Right lobe of liver (tissue), 6 donors: ENCODE measurements at regions not wholly inside any gene's neighbourhood (a gene's known extent, or its start where the extent isn't known, plus 50 kb on each side); places are given as distances from the start of the nearest gene placed in this dataset.
"Not testable (repeated sequence)": the region's sequence is repeated elsewhere in the genome, so short reads cannot be mapped to it uniquely, and the experiment has no call there.

Experiments used
- ATAC-seq, 4 donors: fragments of 200-7000 bp; cut with Tn5 transposase; one replicate each; pipeline ENCODE4 v1.9.1; 2020; ENCODE audit warnings: mild to moderate bottlenecking in 4 of 4, moderate library complexity in 4 of 4
- DNase-seq, 3 donors: peaks; one replicate each; pipeline ENCODE4 v3.0.0-alpha.2; 2020
- H3K27ac ChIP-seq, 3 donors: fragments of 200-600 bp; one replicate each; pipeline ENCODE4 v1.8.0; 2022
- H3K27me3 ChIP-seq, 2 donors: fragments of 200-600 bp; one replicate each; pipeline ENCODE4 v1.8.0; 2022
- H3K36me3 ChIP-seq, 4 donors: fragments of 200-600 bp; sonication (generic) in 1 of 4; one replicate each; pipeline versions ENCODE4 v1.5.1 to v1.8.0; 2017 to 2022; ENCODE audit warnings: control low read depth in 1 of 4
- H3K4me1 ChIP-seq, 4 donors: fragments of 200-600 bp; sonication (generic) in 1 of 4; one replicate each; pipeline versions ENCODE4 v1.5.1 to v1.8.0; 2017 to 2022; ENCODE audit warnings: control low read depth in 1 of 4
- H3K4me3 ChIP-seq, 3 donors: fragments of 200-600 bp; one replicate each; pipeline ENCODE4 v1.8.0; 2022
- H3K9me3 ChIP-seq, 4 donors: fragments of 200-600 bp; sonication (generic) in 1 of 4; one replicate each; pipeline versions ENCODE4 v1.5.1 to v1.8.0; 2017 to 2022; ENCODE audit warnings: control low read depth in 1 of 4
- POLR2A ChIP-seq: fragments of 450-650 bp; IDR thresholded peaks from one replicate; pipeline ENCODE4 v1.6.1; 2017; ENCODE audit warnings: antibody characterized with exemption, mild to moderate bottlenecking
- WGBS: methylation state at CpG from one replicate; pipeline ENCODE4 v1.1.6; 2018; ENCODE audit warnings: low coverage, low lambda C conversion rate; ENCODE audit not compliant: insufficient coverage; ENCODE audit errors: missing lambda C conversion rate; 5-methylcytosine and 5-hydroxymethylcytosine counted together
- intact Hi-C, 2 donors: fragments of 100-400 bp; cut with DNase I; formaldehyde crosslinking; loops; one replicate each; pipeline versions ENCODE4 v1.11.2 to v1.14.1; 2022
- TF ChIP-seq, protein P1 (sequence below), 4 donors: fragments of 200-600 bp in 3 of 4; fragments of 450-650 bp in 1 of 4; IDR thresholded peaks; one replicate each; pipeline versions ENCODE4 v1.5.1 to v1.8.0; 2016 to 2022; ENCODE audit warnings: antibody characterized with exemption in 4 of 4, mild to moderate bottlenecking in 2 of 4
- donor health status: DM: no; HTN: yes; CAD: no.
- donor health status: DM: no; HTN: no; CAD: no.
- donor health status: DM: no; HTN: no; CAD: no.
- donor health status: DM: no; HTN: yes; CAD: no.
- donor health status: DM: no; HTN: yes; CAD: no.

GRCh38 chr11:127800989-127801688 lies 786.2 kb downstream of the ETS1 start:
- ATAC-seq = peak; percentile 60 to 84 (median 75)
- Histone ChIP-seq H3K9me3 (no peaks in the 10 kb centered on the region), H3K27me3 (no peaks in the 10 kb centered on the region), H3K4me3 (no peak overlapping the region), H3K4me1 (peaks cover 0 to 14% (median 4%) of the 10 kb centered on the region in 4 donors), H3K27ac (no peak overlapping the region), H3K36me3 (no peaks in the 10 kb centered on the region)
- WGBS = 40% methylated on average over 6 of the region's 6 CpGs
- no peak for DNase-seq
- no peak for TF ChIP-seq POLR2A
- TF ChIP-seq, protein P1, sequence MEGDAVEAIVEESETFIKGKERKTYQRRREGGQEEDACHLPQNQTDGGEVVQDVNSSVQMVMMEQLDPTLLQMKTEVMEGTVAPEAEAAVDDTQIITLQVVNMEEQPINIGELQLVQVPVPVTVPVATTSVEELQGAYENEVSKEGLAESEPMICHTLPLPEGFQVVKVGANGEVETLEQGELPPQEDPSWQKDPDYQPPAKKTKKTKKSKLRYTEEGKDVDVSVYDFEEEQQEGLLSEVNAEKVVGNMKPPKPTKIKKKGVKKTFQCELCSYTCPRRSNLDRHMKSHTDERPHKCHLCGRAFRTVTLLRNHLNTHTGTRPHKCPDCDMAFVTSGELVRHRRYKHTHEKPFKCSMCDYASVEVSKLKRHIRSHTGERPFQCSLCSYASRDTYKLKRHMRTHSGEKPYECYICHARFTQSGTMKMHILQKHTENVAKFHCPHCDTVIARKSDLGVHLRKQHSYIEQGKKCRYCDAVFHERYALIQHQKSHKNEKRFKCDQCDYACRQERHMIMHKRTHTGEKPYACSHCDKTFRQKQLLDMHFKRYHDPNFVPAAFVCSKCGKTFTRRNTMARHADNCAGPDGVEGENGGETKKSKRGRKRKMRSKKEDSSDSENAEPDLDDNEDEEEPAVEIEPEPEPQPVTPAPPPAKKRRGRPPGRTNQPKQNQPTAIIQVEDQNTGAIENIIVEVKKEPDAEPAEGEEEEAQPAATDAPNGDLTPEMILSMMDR (IDR thresholded peaks at IDR 0.05) = no peak
- intact Hi-C loops = no loop called here

DNA sequence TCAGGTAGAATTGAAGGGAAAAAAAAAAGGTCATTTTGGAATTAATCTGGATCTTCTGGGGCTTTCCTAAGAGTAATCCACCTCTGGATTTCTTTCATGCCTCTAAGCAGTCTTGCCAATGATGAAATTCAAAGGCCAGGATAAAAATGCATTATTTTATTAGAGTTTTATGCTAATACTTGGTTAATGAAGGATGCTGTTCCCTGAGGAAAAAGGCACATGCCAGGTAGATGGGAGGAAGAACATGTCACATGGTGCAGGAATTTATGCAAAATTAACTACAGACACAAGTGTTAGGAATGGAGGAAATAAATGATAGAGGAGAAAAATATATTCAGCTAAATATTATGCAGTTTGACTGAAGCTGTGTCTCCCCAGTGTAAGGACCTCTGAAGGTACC lies 792.0 kb downstream of the ETS1 start:
- ATAC-seq (no peak), DNase-seq (no peak)
- Histone ChIP-seq H3K36me3 (no peaks in the 10 kb centered on the region), H3K9me3 (no peaks in the 10 kb centered on the region), H3K27ac (no peak overlapping the region), H3K4me1 (no peaks in the 10 kb centered on the region), H3K4me3 (no peak overlapping the region), H3K27me3 (no peaks in the 10 kb centered on the region)
- intact Hi-C loops = no loop called here
- TF ChIP-seq, protein P1 (IDR thresholded peaks at IDR 0.05) = no peak
- no peak for TF ChIP-seq POLR2A

DNA sequence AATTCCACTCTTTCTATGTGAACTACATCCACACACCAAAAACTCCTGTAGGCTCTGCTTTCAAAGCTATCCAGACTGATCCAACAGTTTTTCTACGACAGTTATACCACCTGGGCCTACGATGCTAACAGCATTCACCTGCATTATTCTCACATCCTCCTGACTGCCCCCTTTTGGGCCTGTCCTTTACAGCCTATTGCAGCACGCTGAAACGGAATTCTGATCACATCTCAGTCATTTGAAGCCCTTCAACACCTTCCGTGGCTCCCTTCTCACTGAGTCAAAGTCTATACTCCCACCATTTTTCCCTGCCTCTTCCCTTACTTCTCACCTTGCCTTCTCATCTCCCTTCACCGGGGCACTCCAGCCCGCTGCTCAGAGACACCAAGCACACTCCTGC lies 791.3 kb upstream of the KIRREL3 start:
- no peak for TF ChIP-seq POLR2A
- TF ChIP-seq, protein P1 (IDR thresholded peaks at IDR 0.05) = no peak
- H3K9me3 ChIP-seq = no peaks in the 10 kb centered on the region
- 74% methylated on average over 6 of the region's 7 CpGs for WGBS
- H3K36me3 ChIP-seq = no peaks in the 10 kb centered on the region
- no peak overlapping the region for H3K27ac ChIP-seq
- ATAC-seq = no peak
- DNase-seq = no peak
- intact Hi-C loops = no loop called here
- H3K4me3 ChIP-seq = no peak overlapping the region
- H3K4me1 ChIP-seq = no peaks in the 10 kb centered on the region
- no peaks in the 10 kb centered on the region for H3K27me3 ChIP-seq

DNA sequence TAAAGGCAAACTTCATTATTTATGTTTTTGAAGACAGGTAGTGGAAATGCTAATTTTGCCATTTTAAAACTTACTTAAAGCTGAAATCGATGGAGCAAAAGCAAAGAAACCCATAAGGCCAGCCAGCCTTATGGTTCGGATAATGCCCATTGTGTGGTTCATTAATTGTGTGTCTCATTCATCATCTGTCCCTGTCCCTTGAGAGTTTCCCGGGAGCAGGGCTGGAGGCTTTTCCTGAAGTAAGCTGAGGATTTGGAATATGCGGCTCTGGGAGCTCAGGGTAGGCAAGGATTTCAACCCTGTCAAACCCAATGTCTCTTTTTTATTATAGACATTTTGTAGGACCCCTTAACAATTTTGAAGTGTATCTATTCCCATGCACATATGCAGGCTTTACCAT lies 790.0 kb upstream of the KIRREL3 start:
- 77% methylated on average over 2 of the region's 4 CpGs for WGBS
- no peak for DNase-seq
- Histone ChIP-seq H3K27ac (no peak overlapping the region), H3K36me3 (no peaks in the 10 kb centered on the region), H3K4me1 (no peaks in the 10 kb centered on the region), H3K9me3 (no peaks in the 10 kb centered on the region), H3K4me3 (no peak overlapping the region), H3K27me3 (no peaks in the 10 kb centered on the region)
- intact Hi-C loops = no loop called here
- ATAC-seq = no peak
- TF ChIP-seq, protein P1 (IDR thresholded peaks at IDR 0.05) = no peak
- TF ChIP-seq POLR2A = no peak

- DNase-seq = peak in 2 of 3 donors; percentile 32 to 51
- 47% methylated on average over 7 of the region's 7 CpGs for WGBS
- H3K27me3 ChIP-seq = no peaks in the 10 kb centered on the region
- no peak for TF ChIP-seq POLR2A
- TF ChIP-seq, protein P1 (IDR thresholded peaks at IDR 0.05) = peak; percentile 44 to 54 (median 50)
- no peaks in the 10 kb centered on the region for H3K4me1 ChIP-seq
- no peaks in the 10 kb centered on the region for H3K36me3 ChIP-seq
- H3K27ac ChIP-seq = no peak overlapping the region
- ATAC-seq = peak; percentile 67 to 84 (median 81)
- H3K4me3 ChIP-seq = no peak overlapping the region
- intact Hi-C loops = no loop called here
- H3K9me3 ChIP-seq = no peaks in the 10 kb centered on the region
Observed at GRCh38 chr11:127789927-127790326, 789.4 kb upstream of the KIRREL3 start.

DNA sequence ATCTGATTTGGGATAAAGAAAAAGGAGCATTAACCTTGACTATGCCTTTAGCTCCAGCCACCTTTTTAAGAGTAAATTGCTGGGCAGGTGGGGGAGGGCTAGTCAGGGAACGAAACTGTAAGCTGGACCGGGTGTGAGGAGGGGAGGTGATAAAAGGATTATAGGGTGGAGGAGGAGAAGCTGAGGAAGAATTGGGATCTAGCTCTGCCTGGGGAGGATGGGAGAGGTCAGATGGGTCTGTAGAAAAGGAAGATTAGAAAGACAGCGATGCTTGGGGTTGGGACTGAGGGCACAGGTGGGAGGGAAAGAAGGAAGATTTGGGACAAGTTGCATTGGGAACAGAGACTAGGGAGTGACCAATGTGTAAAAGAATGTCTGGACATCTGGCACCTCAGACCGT lies 772.4 kb upstream of the KIRREL3 start:
- H3K27me3 ChIP-seq, ATAC-seq, H3K36me3 ChIP-seq, intact Hi-C loops, H3K9me3 ChIP-seq, H3K4me3 ChIP-seq, H3K4me1 ChIP-seq, DNase-seq, H3K27ac ChIP-seq: not testable (repeated sequence)
- WGBS = 60% methylated on average over 4 of the region's 4 CpGs

- H3K4me1 ChIP-seq, DNase-seq, H3K4me3 ChIP-seq, H3K27me3 ChIP-seq, H3K27ac ChIP-seq, H3K9me3 ChIP-seq, ATAC-seq, intact Hi-C loops, H3K36me3 ChIP-seq: not testable (repeated sequence)
- WGBS = 56% methylated on average over 4 of the region's 4 CpGs
Observed at GRCh38 chr11:127768931-127769330, 768.4 kb upstream of the KIRREL3 start.
